Mesendoderm (in vitro differentiated cells): ENCODE measurements at regions not wholly inside any gene's neighbourhood (a gene's known extent, or its start where the extent isn't known, plus 50 kb on each side); places are given as distances from the start of the nearest gene placed in this dataset.

Experiments used
- DNase-seq: peaks from one replicate; pipeline ENCODE4 v3.0.0; 2013
- H2AK5ac ChIP-seq: 2 replicates; pipeline ENCODE4 v1.6.1; 2013; ENCODE audit warnings: low read length, inconsistent platforms
- H2BK120ac ChIP-seq: 2 replicates; pipeline ENCODE4 v1.6.1; 2013; ENCODE audit warnings: low read depth, mild to moderate bottlenecking, low read length, moderate library complexity, mixed read lengths
- H2BK15ac ChIP-seq: replicated peaks from 2 replicates; pipeline ENCODE4 v1.6.1; 2013; ENCODE audit warnings: low read depth, mild to moderate bottlenecking, moderate library complexity
- H2BK5ac ChIP-seq: 2 replicates; pipeline ENCODE4 v1.6.1; 2013; ENCODE audit warnings: low read length, inconsistent platforms
- H3K18ac ChIP-seq: 2 replicates; pipeline ENCODE4 v1.6.1; 2013; ENCODE audit warnings: mild to moderate bottlenecking, low read length, mixed read lengths
- H3K23ac ChIP-seq: one replicate; pipeline ENCODE4 v1.6.1; 2013; ENCODE audit warnings: low read length
- H3K27ac ChIP-seq: 2 replicates; pipeline ENCODE4 v1.5.1; 2013; ENCODE audit warnings: low read depth, mild to moderate bottlenecking, inconsistent platforms, low read length, moderate library complexity
- H3K27me3 ChIP-seq: 2 replicates; pipeline ENCODE4 v1.6.1; 2013; ENCODE audit warnings: low read length, control low read depth, mild to moderate bottlenecking, inconsistent platforms; ENCODE audit not compliant: insufficient read depth, poor library complexity
- H3K36me3 ChIP-seq: 2 replicates; pipeline ENCODE4 v1.6.1; 2013; ENCODE audit warnings: low read length, inconsistent platforms; ENCODE audit not compliant: control insufficient read depth, insufficient read depth
- H3K4ac ChIP-seq: one replicate; pipeline ENCODE4 v1.6.1; 2013; ENCODE audit warnings: low read depth, mild to moderate bottlenecking, low read length, moderate library complexity
- H3K4me1 ChIP-seq: 2 replicates; pipeline ENCODE4 v1.6.1; 2013; ENCODE audit warnings: low read depth, low read length, inconsistent platforms; ENCODE audit not compliant: control insufficient read depth
- H3K4me2 ChIP-seq: 2 replicates; pipeline ENCODE4 v1.6.1; 2013; ENCODE audit warnings: low read length
- H3K4me3 ChIP-seq: 2 replicates; pipeline ENCODE4 v1.5.1; 2013; ENCODE audit warnings: mild to moderate bottlenecking, low read length
- H3K56ac ChIP-seq: one replicate; pipeline ENCODE4 v1.6.1; 2013; ENCODE audit warnings: low read length
- H3K79me1 ChIP-seq: 2 replicates; pipeline ENCODE4 v1.6.1; 2013; ENCODE audit warnings: low read length, inconsistent platforms
- H3K79me2 ChIP-seq: 2 replicates; pipeline ENCODE4 v1.6.1; 2013; ENCODE audit warnings: mild to moderate bottlenecking, low read length; ENCODE audit not compliant: control insufficient read depth, insufficient read depth
- H3K9ac ChIP-seq: 2 replicates; pipeline ENCODE4 v1.6.1; 2013; ENCODE audit warnings: low read length, inconsistent platforms
- H4K5ac ChIP-seq: one replicate; pipeline ENCODE4 v1.6.1; 2013; ENCODE audit warnings: low read length
- H4K8ac ChIP-seq: one replicate; pipeline ENCODE4 v1.6.1; 2013; ENCODE audit warnings: low read depth, mild to moderate bottlenecking, control low read depth, low read length, moderate library complexity
- WGBS: extraction: QIAGEN DNeasy Blood & Tissue Kit; methylation state at CpG from one replicate; pipeline ENCODE4 v1.1.7; 2013; ENCODE audit warnings: low lambda C conversion rate, missing lambda C conversion rate; ENCODE audit not compliant: insufficient coverage; ENCODE audit errors: extremely low coverage; 5-methylcytosine and 5-hydroxymethylcytosine counted together

- no peaks in the 10 kb centered on the region for H3K79me2 ChIP-seq
- H3K18ac ChIP-seq, result no peak overlapping the region
- no peaks in the 10 kb centered on the region for H3K79me1 ChIP-seq
- no CpG with 5 or more reads among the region's 1 CpG for WGBS
- no peak overlapping the region for H3K9ac ChIP-seq
- no peak overlapping the region for H2AK5ac ChIP-seq
- no peak overlapping the region for H3K56ac ChIP-seq
- no peak overlapping the region for H2BK120ac ChIP-seq
- no peaks in the 10 kb centered on the region for H3K27me3 ChIP-seq
- no peak overlapping the region for H2BK15ac ChIP-seq
- no peak for DNase-seq
- H3K4me1 ChIP-seq, result no peaks in the 10 kb centered on the region
- H4K5ac ChIP-seq, result no peak overlapping the region
- no peak overlapping the region for H2BK5ac ChIP-seq
- no peak overlapping the region for H4K8ac ChIP-seq
- no peak overlapping the region for H3K4me2 ChIP-seq
- no peak overlapping the region for H3K27ac ChIP-seq
- H3K36me3 ChIP-seq, result no peaks in the 10 kb centered on the region
- no peak overlapping the region for H3K4me3 ChIP-seq
- no peak overlapping the region for H3K23ac ChIP-seq
- H3K4ac ChIP-seq, result no peak overlapping the region
Observed at GRCh38 chr9:78685471-78685870, 388.5 kb downstream of the PSAT1 start.

- Histone ChIP-seq H3K18ac (no peak overlapping the region), H3K9ac (no peak overlapping the region), H3K36me3 (no peaks in the 10 kb centered on the region), H3K27me3 (no peaks in the 10 kb centered on the region), H3K23ac (no peak overlapping the region), H2BK120ac (no peak overlapping the region), H3K4me2 (no peak overlapping the region), H2BK5ac (no peak overlapping the region), H3K56ac (no peak overlapping the region), H3K4ac (no peak overlapping the region), H3K4me3 (no peak overlapping the region), H2AK5ac (no peak overlapping the region), H4K5ac (no peak overlapping the region), H3K79me2 (no peaks in the 10 kb centered on the region), H4K8ac (no peak overlapping the region), H3K79me1 (no peaks in the 10 kb centered on the region), H2BK15ac (no peak overlapping the region), H3K27ac (no peak overlapping the region), H3K4me1 (no peaks in the 10 kb centered on the region)
- no peak for DNase-seq
- WGBS, result no CpG with 5 or more reads among the region's 1 CpG
Observed at GRCh38 chr9:78688796-78689195, 391.9 kb downstream of the PSAT1 start.

- Histone ChIP-seq H4K8ac (no peak overlapping the region), H2AK5ac (no peak overlapping the region), H2BK5ac (no peak overlapping the region), H3K56ac (no peak overlapping the region), H3K18ac (no peak overlapping the region), H3K9ac (no peak overlapping the region), H4K5ac (no peak overlapping the region), H2BK120ac (no peak overlapping the region), H3K4me3 (no peak overlapping the region), H2BK15ac (no peak overlapping the region), H3K4me2 (no peak overlapping the region), H3K27me3 (no peaks in the 10 kb centered on the region), H3K27ac (no peak overlapping the region), H3K4ac (no peak overlapping the region), H3K23ac (no peak overlapping the region), H3K79me1 (no peaks in the 10 kb centered on the region), H3K79me2 (no peaks in the 10 kb centered on the region), H3K4me1 (no peaks in the 10 kb centered on the region), H3K36me3 (no peaks in the 10 kb centered on the region)
- WGBS, result no CpG with 5 or more reads among the region's 2 CpGs
- DNase-seq, result no peak
Observed at GRCh38 chr9:78691542-78691941, 394.6 kb downstream of the PSAT1 start.

- no peak overlapping the region for H3K27ac ChIP-seq
- DNase-seq, result peak; percentile 21
- H3K4me1 ChIP-seq, result no peaks in the 10 kb centered on the region
- no peak overlapping the region for H2BK5ac ChIP-seq
- WGBS, result no CpG with 5 or more reads among the region's 3 CpGs
- H2AK5ac ChIP-seq, result no peak overlapping the region
- H3K18ac ChIP-seq, result no peak overlapping the region
- no peak overlapping the region for H3K56ac ChIP-seq
- H3K4me3 ChIP-seq, result no peak overlapping the region
- H3K27me3 ChIP-seq, result no peaks in the 10 kb centered on the region
- no peak overlapping the region for H3K4me2 ChIP-seq
- H3K4ac ChIP-seq, result no peak overlapping the region
- H2BK120ac ChIP-seq, result no peak overlapping the region
- H4K5ac ChIP-seq, result no peak overlapping the region
- no peak overlapping the region for H3K9ac ChIP-seq
- H2BK15ac ChIP-seq, result no peak overlapping the region
- no peaks in the 10 kb centered on the region for H3K79me1 ChIP-seq
- no peaks in the 10 kb centered on the region for H3K36me3 ChIP-seq
- H3K23ac ChIP-seq, result no peak overlapping the region
- no peaks in the 10 kb centered on the region for H3K79me2 ChIP-seq
- H4K8ac ChIP-seq, result no peak overlapping the region
Observed at GRCh38 chr9:78692871-78693270, 395.9 kb downstream of the PSAT1 start.

GRCh38 chr9:78694974-78695373, 398.0 kb downstream of the PSAT1 start:
- Histone ChIP-seq H2BK120ac (no peak overlapping the region), H2BK5ac (no peak overlapping the region), H4K8ac (no peak overlapping the region), H3K27ac (no peak overlapping the region), H3K18ac (no peak overlapping the region), H3K9ac (no peak overlapping the region), H3K4me1 (no peaks in the 10 kb centered on the region), H2AK5ac (no peak overlapping the region), H3K4me2 (no peak overlapping the region), H3K4ac (no peak overlapping the region), H2BK15ac (no peak overlapping the region), H3K36me3 (no peaks in the 10 kb centered on the region), H3K4me3 (no peak overlapping the region), H3K79me1 (no peaks in the 10 kb centered on the region), H4K5ac (no peak overlapping the region), H3K23ac (no peak overlapping the region), H3K79me2 (no peaks in the 10 kb centered on the region), H3K56ac (no peak overlapping the region), H3K27me3 (no peaks in the 10 kb centered on the region)
- DNase-seq, result no peak
- no CpG with 5 or more reads among the region's 7 CpGs for WGBS

GRCh38 chr9:78695519-78695918, 398.6 kb downstream of the PSAT1 start:
- no peaks in the 10 kb centered on the region for H3K36me3 ChIP-seq
- H3K18ac ChIP-seq, result no peak overlapping the region
- H4K8ac ChIP-seq, result no peak overlapping the region
- no CpG with 5 or more reads among the region's 5 CpGs for WGBS
- H3K4me1 ChIP-seq, result no peaks in the 10 kb centered on the region
- no peak overlapping the region for H2AK5ac ChIP-seq
- no peak overlapping the region for H2BK120ac ChIP-seq
- no peak overlapping the region for H3K4me2 ChIP-seq
- H3K79me1 ChIP-seq, result no peaks in the 10 kb centered on the region
- no peak overlapping the region for H3K4me3 ChIP-seq
- DNase-seq, result no peak
- H3K56ac ChIP-seq, result no peak overlapping the region
- H3K9ac ChIP-seq, result no peak overlapping the region
- no peaks in the 10 kb centered on the region for H3K27me3 ChIP-seq
- no peak overlapping the region for H3K27ac ChIP-seq
- H4K5ac ChIP-seq, result no peak overlapping the region
- no peak overlapping the region for H2BK15ac ChIP-seq
- no peak overlapping the region for H3K4ac ChIP-seq
- H3K79me2 ChIP-seq, result no peaks in the 10 kb centered on the region
- no peak overlapping the region for H3K23ac ChIP-seq
- H2BK5ac ChIP-seq, result no peak overlapping the region
